Adrenal gland (tissue), 9 donors: ENCODE measurements at regions not wholly inside any gene's neighbourhood (a gene's known extent, or its start where the extent isn't known, plus 50 kb on each side); places are given as distances from the start of the nearest gene placed in this dataset.

Source experiments
- DNase-seq, 7 donors: peaks; one replicate each; pipeline ENCODE4 v3.0.0-alpha.2; 2019 to 2020
- H3K27ac ChIP-seq, 5 donors: fragments of 200-600 bp; sonication (generic) in 4 of 5; 1 replicate in 3 of 5; 2 replicates in 2 of 5; pipeline versions ENCODE4 v1.5.1 to v1.8.0; 2016 to 2020; ENCODE audit warnings: mild to moderate bottlenecking in 1 of 5
- H3K27me3 ChIP-seq: fragments of 200-600 bp; 2 replicates; pipeline ENCODE4 v1.8.0; 2021
- H3K36me3 ChIP-seq, 2 donors: fragments of 200-600 bp; replicated peaks in 1 of 2; 1 replicate in 1 of 2; 2 replicates in 1 of 2; pipeline versions ENCODE4 v1.5.1 to v1.8.0; 2018 to 2022
- H3K4me1 ChIP-seq, 2 donors: fragments of 200-600 bp; replicated peaks in 1 of 2; 1 replicate in 1 of 2; 2 replicates in 1 of 2; pipeline versions ENCODE4 v1.5.1 to v1.8.0; 2018 to 2021
- H3K4me3 ChIP-seq, 4 donors: fragments of 200-600 bp; sonication (generic) in 3 of 4; one replicate each; pipeline ENCODE4 v1.5.1; 2016 to 2018
- H3K9me3 ChIP-seq, 3 donors: fragments of 200-600 bp; sonication (generic) in 1 of 3; replicated peaks in 1 of 3; 1 replicate in 2 of 3; 2 replicates in 1 of 3; pipeline versions ENCODE4 v1.5.1 to v1.8.0; 2016 to 2021
- POLR2A ChIP-seq, 2 donors: fragments of 450-650 bp; IDR thresholded peaks; one replicate each; pipeline ENCODE4 v1.6.1; 2017; ENCODE audit warnings: antibody characterized with exemption in 2 of 2, mild to moderate bottlenecking in 2 of 2, moderate library complexity in 1 of 2
- WGBS, 4 donors: extraction: QIAGEN DNeasy Blood & Tissue Kit in 2 of 4; methylation state at CpG; one replicate each; pipeline versions ENCODE4 v1.1.5 to v1.1.7; 2013 to 2017; 5-methylcytosine and 5-hydroxymethylcytosine counted together
- intact Hi-C, 2 donors: fragments of 100-400 bp; cut with DNase I; formaldehyde crosslinking; loops; one replicate each; pipeline versions ENCODE4 v1.14.1 to v1.15.0; 2022 to 2023
- TF ChIP-seq, protein P1 (sequence below), 6 experiments: fragments of 450-650 bp in 4 of 6; fragments of 200-600 bp in 2 of 6; sonication (generic) in 1 of 6; IDR thresholded peaks; 1 replicate in 5 of 6; 2 replicates in 1 of 6; pipeline versions ENCODE4 v1.5.1 to v1.8.0; 2016 to 2021; ENCODE audit warnings: antibody characterized with exemption in 6 of 6, mild to moderate bottlenecking in 2 of 6, moderate library complexity in 1 of 6
- donor health status: healthy with polysubstance abuse.
- donor health status: Bipolar disorder and iron deficiency.
- donor health status: DM: yes; HTN: yes; CAD: no.
- donor health status: DM: no; HTN: no; CAD: no.
- donor health status: DM: no; HTN: no; CAD: no.

GRCh38 chr16:26521626-26522025 lies 545.1 kb upstream of the C16orf82 start:
- Histone ChIP-seq H3K4me1 (no peaks in the 10 kb centered on the region), H3K27ac (no peak overlapping the region), H3K9me3 (no peaks in the 10 kb centered on the region), H3K36me3 (no peaks in the 10 kb centered on the region), H3K4me3 (no peak overlapping the region), H3K27me3 (no peaks in the 10 kb centered on the region)
- no peak for DNase-seq
- TF ChIP-seq, protein P1, sequence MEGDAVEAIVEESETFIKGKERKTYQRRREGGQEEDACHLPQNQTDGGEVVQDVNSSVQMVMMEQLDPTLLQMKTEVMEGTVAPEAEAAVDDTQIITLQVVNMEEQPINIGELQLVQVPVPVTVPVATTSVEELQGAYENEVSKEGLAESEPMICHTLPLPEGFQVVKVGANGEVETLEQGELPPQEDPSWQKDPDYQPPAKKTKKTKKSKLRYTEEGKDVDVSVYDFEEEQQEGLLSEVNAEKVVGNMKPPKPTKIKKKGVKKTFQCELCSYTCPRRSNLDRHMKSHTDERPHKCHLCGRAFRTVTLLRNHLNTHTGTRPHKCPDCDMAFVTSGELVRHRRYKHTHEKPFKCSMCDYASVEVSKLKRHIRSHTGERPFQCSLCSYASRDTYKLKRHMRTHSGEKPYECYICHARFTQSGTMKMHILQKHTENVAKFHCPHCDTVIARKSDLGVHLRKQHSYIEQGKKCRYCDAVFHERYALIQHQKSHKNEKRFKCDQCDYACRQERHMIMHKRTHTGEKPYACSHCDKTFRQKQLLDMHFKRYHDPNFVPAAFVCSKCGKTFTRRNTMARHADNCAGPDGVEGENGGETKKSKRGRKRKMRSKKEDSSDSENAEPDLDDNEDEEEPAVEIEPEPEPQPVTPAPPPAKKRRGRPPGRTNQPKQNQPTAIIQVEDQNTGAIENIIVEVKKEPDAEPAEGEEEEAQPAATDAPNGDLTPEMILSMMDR (IDR thresholded peaks at IDR 0.05): no peak
- no peak for TF ChIP-seq POLR2A (IDR thresholded peaks at IDR 0.05)
- WGBS, 4 donors: 49 to 75% (median 58%) methylated on average over 4 of the region's 4 CpGs
- intact Hi-C loops: no loop called here

DNA sequence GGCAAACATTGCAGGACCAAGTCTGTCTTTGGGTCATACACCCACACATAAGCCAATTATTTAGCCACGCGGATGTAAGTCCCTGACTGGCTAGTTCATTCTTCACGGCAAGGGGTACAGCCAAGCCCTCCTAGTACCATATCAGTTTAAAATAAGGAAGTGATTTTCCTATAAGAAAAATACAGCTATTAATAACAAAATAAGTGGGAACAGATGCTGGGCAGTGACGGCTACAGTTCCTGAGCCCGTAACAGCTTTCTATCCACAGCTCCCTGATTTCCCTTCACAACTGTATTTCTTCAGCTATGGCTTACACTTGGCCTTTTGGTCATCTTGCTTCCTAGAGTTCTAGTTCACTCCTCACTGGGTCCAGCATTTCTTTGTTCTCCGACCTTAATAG lies 542.4 kb upstream of the C16orf82 start:
- Histone ChIP-seq H3K36me3 (no peaks in the 10 kb centered on the region), H3K9me3 (no peaks in the 10 kb centered on the region), H3K4me3 (no peak overlapping the region), H3K27ac (no peak overlapping the region), H3K27me3 (no peaks in the 10 kb centered on the region), H3K4me1 (no peaks in the 10 kb centered on the region)
- WGBS, 4 donors: 67 to 82% (median 76%) methylated on average over 6 of the region's 6 CpGs
- TF ChIP-seq, protein P1 (IDR thresholded peaks at IDR 0.05): no peak
- TF ChIP-seq POLR2A (IDR thresholded peaks at IDR 0.05): no peak
- intact Hi-C loops: no loop called here
- DNase-seq: no peak

GRCh38 chr16:26524846-26525245 lies 541.9 kb upstream of the C16orf82 start:
- intact Hi-C loops: no loop called here
- H3K9me3 ChIP-seq: no peaks in the 10 kb centered on the region
- H3K36me3 ChIP-seq: no peaks in the 10 kb centered on the region
- no peak overlapping the region for H3K4me3 ChIP-seq
- no peaks in the 10 kb centered on the region for H3K4me1 ChIP-seq
- H3K27me3 ChIP-seq: no peaks in the 10 kb centered on the region
- 62 to 76% (median 70%) methylated on average over 3 of the region's 3 CpGs for WGBS, 4 donors
- no peak overlapping the region for H3K27ac ChIP-seq
- no peak for TF ChIP-seq POLR2A (IDR thresholded peaks at IDR 0.05)
- TF ChIP-seq, protein P1 (IDR thresholded peaks at IDR 0.05): no peak
- no peak for DNase-seq

DNA sequence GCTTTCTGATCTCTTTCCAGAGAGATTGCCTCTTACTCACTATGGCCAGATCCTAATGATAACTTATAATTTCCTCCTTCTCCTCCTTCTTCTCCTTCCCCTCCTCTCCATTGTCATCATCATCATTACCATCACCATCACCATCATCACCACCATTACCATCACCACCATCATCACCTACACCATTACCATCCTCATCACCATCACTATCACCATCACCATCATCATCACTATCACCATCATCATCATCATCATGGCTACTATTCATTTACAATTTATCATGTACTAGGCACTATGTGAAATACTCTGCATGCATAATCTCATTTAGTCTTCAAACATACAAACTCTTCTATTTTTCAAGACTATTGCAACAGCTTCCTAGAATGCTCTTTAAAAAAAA lies 540.9 kb upstream of the C16orf82 start:
- H3K27ac ChIP-seq: no peak overlapping the region
- DNase-seq: no peak
- H3K27me3 ChIP-seq: no peaks in the 10 kb centered on the region
- no peak overlapping the region for H3K4me3 ChIP-seq
- H3K36me3 ChIP-seq: no peaks in the 10 kb centered on the region
- TF ChIP-seq, protein P1 (IDR thresholded peaks at IDR 0.05): no peak
- TF ChIP-seq POLR2A (IDR thresholded peaks at IDR 0.05): no peak
- no peaks in the 10 kb centered on the region for H3K9me3 ChIP-seq
- intact Hi-C loops: no loop called here
- H3K4me1 ChIP-seq: no peaks in the 10 kb centered on the region
